IMR-90 (cell line): ENCODE measurements at regions not wholly inside any gene's neighbourhood (a gene's known extent, or its start where the extent isn't known, plus 50 kb on each side); places are given as distances from the start of the nearest gene placed in this dataset.

Experiments
- ATAC-seq: fragments of 200-7000 bp; cut with Tn5 transposase; 2 replicates; pipeline ENCODE4 v1.9.1; 2020; ENCODE audit warnings: low read depth, mild to moderate bottlenecking, moderate library complexity
- BruUV-seq: library from RNA; stranded (reverse); fragments of 400-500 nt; replicated peaks from 2 replicates; lab custom pipeline; 2021; lab: Mats Ljungman, UMichigan
- CTCF ChIA-PET: fragments of 300-600 bp; formaldehyde crosslinking; extraction: SDS; loops from one replicate; lab custom pipeline; 2021; ENCODE audit warnings: antibody characterized with exemption; lab: Yijun Ruan, JAX
- POLR2A ChIA-PET: fragments of 300-600 bp; sonication (Branson Sonifier 250); formaldehyde crosslinking; loops from one replicate; lab custom pipeline; 2022; ENCODE audit warnings: antibody characterized with exemption; ENCODE audit not compliant: unreplicated experiment; lab: Charles Lee
- DNase-seq: peaks from one replicate; pipeline ENCODE4 v3.0.0; 2013
- H2AFZ ChIP-seq: replicated peaks from 2 replicates; pipeline ENCODE3; 2013; ENCODE audit warnings: low read length, mild to moderate bottlenecking; ENCODE audit not compliant: poor library complexity
- H2AK5ac ChIP-seq: 2 replicates; pipeline ENCODE4 v1.6.1; 2013; ENCODE audit warnings: low read depth, low read length, inconsistent platforms
- H2AK9ac ChIP-seq: replicated peaks from 2 replicates; pipeline ENCODE3; 2013; ENCODE audit warnings: mild to moderate bottlenecking, low read depth, low read length, moderate library complexity; ENCODE audit not compliant: poor library complexity
- H2BK120ac ChIP-seq: 2 replicates; pipeline ENCODE4 v1.6.1; 2013; ENCODE audit warnings: low read depth, low read length, inconsistent platforms
- H2BK15ac ChIP-seq: 3 replicates; pipeline ENCODE4 v1.6.1; 2013; ENCODE audit warnings: low read depth, low read length, inconsistent platforms
- H2BK20ac ChIP-seq: 2 replicates; pipeline ENCODE4 v1.6.1; 2013; ENCODE audit warnings: low read depth, mild to moderate bottlenecking, inconsistent platforms, low read length, moderate library complexity
- H2BK5ac ChIP-seq: 2 replicates; pipeline ENCODE4 v1.6.1; 2013; ENCODE audit warnings: mild to moderate bottlenecking, low read depth, low read length, inconsistent platforms; ENCODE audit not compliant: poor library complexity, severe bottlenecking
- H3K14ac ChIP-seq: replicated peaks from 2 replicates; pipeline ENCODE4 v1.6.1; 2013; ENCODE audit warnings: low read depth, low read length, inconsistent platforms
- H3K18ac ChIP-seq: 2 replicates; pipeline ENCODE4 v1.6.1; 2013; ENCODE audit warnings: low read depth, low read length, control low read depth
- H3K23ac ChIP-seq: 2 replicates; pipeline ENCODE4 v1.6.1; 2013; ENCODE audit warnings: low read depth, low read length, inconsistent platforms
- H3K27ac ChIP-seq: 2 replicates; pipeline ENCODE4 v1.5.1; 2013; ENCODE audit warnings: mild to moderate bottlenecking, control low read depth, low read length; ENCODE audit not compliant: insufficient read depth
- H3K27me3 ChIP-seq: 2 replicates; pipeline ENCODE4 v1.6.1; 2013; ENCODE audit warnings: low read length; ENCODE audit not compliant: control insufficient read depth, insufficient read depth
- H3K36me3 ChIP-seq: 2 replicates; pipeline ENCODE4 v1.6.1; 2013; ENCODE audit warnings: low read length, mixed read lengths; ENCODE audit not compliant: control insufficient read depth, insufficient read depth
- H3K4ac ChIP-seq: 2 replicates; pipeline ENCODE4 v1.6.1; 2013; ENCODE audit warnings: low read depth, low read length, inconsistent platforms
- H3K4me1 ChIP-seq: 2 replicates; pipeline ENCODE4 v1.6.1; 2013; ENCODE audit warnings: low read length, mixed read lengths; ENCODE audit not compliant: control insufficient read depth, insufficient read depth
- H3K4me2 ChIP-seq: 2 replicates; pipeline ENCODE4 v1.6.1; 2013; ENCODE audit warnings: low read depth, mild to moderate bottlenecking, control low read depth, low read length, moderate library complexity
- H3K4me3 ChIP-seq: 2 replicates; pipeline ENCODE4 v1.5.1; 2013; ENCODE audit warnings: low read depth, mild to moderate bottlenecking, control low read depth, low read length, moderate library complexity; ENCODE audit not compliant: insufficient read depth
- H3K56ac ChIP-seq: 2 replicates; pipeline ENCODE4 v1.6.1; 2013; ENCODE audit warnings: low read length, inconsistent platforms; ENCODE audit not compliant: insufficient read depth; ENCODE audit errors: extremely low read depth
- H3K79me1 ChIP-seq, 2 experiments: 2 replicates each; pipeline ENCODE4 v1.6.1; 2013; ENCODE audit warnings: low read length in 2 of 2, inconsistent platforms in 1 of 2, low read depth in 1 of 2
- H3K9ac ChIP-seq: 2 replicates; pipeline ENCODE4 v1.6.1; 2013; ENCODE audit warnings: low read depth, low read length, control low read depth
- H3K9me1 ChIP-seq: 2 replicates; pipeline ENCODE4 v1.6.1; 2013; ENCODE audit warnings: low read length, inconsistent platforms; ENCODE audit not compliant: insufficient read depth
- H3K9me3 ChIP-seq: 2 replicates; pipeline ENCODE4 v1.6.1; 2013; ENCODE audit warnings: low read length; ENCODE audit not compliant: control insufficient read depth, insufficient read depth
- H4K20me1 ChIP-seq: 2 replicates; pipeline ENCODE4 v1.6.1; 2013; ENCODE audit warnings: low read length, inconsistent platforms; ENCODE audit not compliant: insufficient read depth
- H4K5ac ChIP-seq: 2 replicates; pipeline ENCODE4 v1.6.1; 2013; ENCODE audit warnings: mild to moderate bottlenecking, low read depth, low read length, control low read depth
- H4K8ac ChIP-seq, 2 experiments: 2 replicates each; pipeline ENCODE4 v1.6.1; 2013; ENCODE audit warnings: low read depth in 2 of 2, low read length in 2 of 2, control low read depth in 1 of 2, inconsistent platforms in 1 of 2
- H4K91ac ChIP-seq: 2 replicates; pipeline ENCODE4 v1.6.1; 2013; ENCODE audit warnings: low read depth, low read length, inconsistent platforms; ENCODE audit not compliant: insufficient read depth
- CEBPB ChIP-seq: IDR thresholded peaks from 2 replicates; pipeline ENCODE4 v1.6.1; 2012; ENCODE audit warnings: low read depth, low read length, improper control_type of control experiment
- FOS ChIP-seq: fragments of 150-350 bp; IDR thresholded peaks from 2 replicates; pipeline ENCODE4 v1.6.1; 2016; ENCODE audit warnings: low read depth, low read length
- RCOR1 ChIP-seq: IDR thresholded peaks from 2 replicates; pipeline ENCODE4 v1.6.1; 2012; ENCODE audit warnings: mild to moderate bottlenecking, low read length, improper control_type of control experiment; ENCODE audit not compliant: insufficient replicate concordance
- USF2 ChIP-seq: fragments of 150-350 bp; IDR thresholded peaks from 2 replicates; pipeline ENCODE4 v1.6.1; 2017; ENCODE audit warnings: mild to moderate bottlenecking, antibody characterized with exemption, low read length, low read depth
- WGBS, 2 experiments: methylation state at CpG; one replicate each; pipeline versions ENCODE4 v1.1.5 to v1.1.7; 2013; ENCODE audit warnings: missing lambda C conversion rate in 2 of 2; ENCODE audit not compliant: insufficient read length in 1 of 2; ENCODE audit errors: extremely low coverage in 2 of 2; 5-methylcytosine and 5-hydroxymethylcytosine counted together
- dilution Hi-C: fragments of 300-500 bp; cut with HindIII; formaldehyde crosslinking; loops from one replicate; pipeline ENCODE4 v1.14.3; 2018; ENCODE audit warnings: low sequenced_read_pairs; ENCODE audit not compliant: unreplicated experiment
- in situ Hi-C: fragments of 300-500 bp; cut with MboI; formaldehyde crosslinking; loops from 3 replicates; pipeline ENCODE4 v1.14.3; 2019; ENCODE audit warnings: low sequenced_read_pairs, inconsistent platforms, mixed read lengths
- intact Hi-C: fragments of 100-400 bp; cut with micrococcal nuclease; formaldehyde crosslinking; loops from 2 replicates; pipeline ENCODE4 v1.10.0; 2022

GRCh38 chr22:26860301-26860700 lies 202.9 kb downstream of the MIAT start:
- Histone ChIP-seq H2BK5ac (no peak overlapping the region), H3K4ac (no peak overlapping the region), H2BK15ac (no peak overlapping the region), H3K4me2 (no peak overlapping the region), H4K20me1 (no peaks in the 10 kb centered on the region), H3K9me3 (0 out of 2 replicates have a peak, but pooled peaks cover 2% of the 10 kb centered on the region), H3K9ac (no peak overlapping the region), H2BK20ac (no peak overlapping the region), H3K56ac (no peak overlapping the region), H3K27ac (no peak overlapping the region), H3K27me3 (peaks cover 19% of the 10 kb centered on the region), H2AK9ac (no peak overlapping the region), H4K8ac (no peak overlapping the region), H3K23ac (no peak overlapping the region), H3K79me1 (no peaks in the 10 kb centered on the region), H3K4me3 (no peak overlapping the region), H3K4me1 (no peaks in the 10 kb centered on the region), H4K5ac (no peak overlapping the region), H2AK5ac (no peak overlapping the region), H2BK120ac (no peak overlapping the region), H2AFZ (no peak overlapping the region), H3K9me1 (no peaks in the 10 kb centered on the region), H4K91ac (no peak overlapping the region), H3K14ac (no peak overlapping the region), H3K36me3 (no peaks in the 10 kb centered on the region), H3K18ac (no peak overlapping the region)
- no peak for TF ChIP-seq CEBPB
- TF ChIP-seq USF2 = no peak
- no peak for TF ChIP-seq RCOR1
- no peak for TF ChIP-seq FOS
- POLR2A ChIA-PET = no interaction called here
- in situ Hi-C loops (no loop called here), intact Hi-C loops (no loop called here), dilution Hi-C loops (no loop called here)
- CTCF ChIA-PET = interaction anchor here (0.6 kb wide), 1 partner anchor 187 kb away, joined by 3 read pairs; no protein-coding TSS in a partner anchor
- ATAC-seq (no peak), DNase-seq (no peak)
- BruUV-seq = no TSS peak
- WGBS, 2 experiments = no CpG with 5 or more reads among the region's 9 CpGs
